Rectal smooth muscle tissue (tissue), 1 donor: ENCODE measurements at regions not wholly inside any gene's neighbourhood (a gene's known extent, or its start where the extent isn't known, plus 50 kb on each side); places are given as distances from the start of the nearest gene placed in this dataset.

Experiments
- H3K27ac ChIP-seq: one replicate; pipeline ENCODE4 v1.7.0; 2013; ENCODE audit warnings: low read depth, low read length, inconsistent platforms
- H3K27me3 ChIP-seq: one replicate; pipeline ENCODE4 v1.7.0; 2013; ENCODE audit warnings: low read length; ENCODE audit not compliant: control insufficient read depth, insufficient read depth
- H3K36me3 ChIP-seq: one replicate; pipeline ENCODE4 v1.7.0; 2013; ENCODE audit warnings: low read length; ENCODE audit not compliant: control insufficient read depth, insufficient read depth
- H3K4me1 ChIP-seq: one replicate; pipeline ENCODE4 v1.7.0; 2013; ENCODE audit warnings: low read length; ENCODE audit not compliant: control insufficient read depth, insufficient read depth
- H3K4me3 ChIP-seq: one replicate; pipeline ENCODE4 v1.7.0; 2013; ENCODE audit warnings: low read length
- H3K9ac ChIP-seq: one replicate; pipeline ENCODE4 v1.7.0; 2013; ENCODE audit warnings: low read length

GRCh38 chr3:87090631-87091030 lies 99.7 kb upstream of the VGLL3 start:
- Histone ChIP-seq H3K4me3 (no peak overlapping the region), H3K4me1 (no peaks in the 10 kb centered on the region), H3K27me3 (no peaks in the 10 kb centered on the region), H3K27ac (no peak overlapping the region), H3K9ac (no peak overlapping the region), H3K36me3 (no peaks in the 10 kb centered on the region)

GRCh38 chr3:87088993-87089841 lies 98.3 kb upstream of the VGLL3 start:
- H3K9ac ChIP-seq, result peak overlapping the region; percentile 14

DNA sequence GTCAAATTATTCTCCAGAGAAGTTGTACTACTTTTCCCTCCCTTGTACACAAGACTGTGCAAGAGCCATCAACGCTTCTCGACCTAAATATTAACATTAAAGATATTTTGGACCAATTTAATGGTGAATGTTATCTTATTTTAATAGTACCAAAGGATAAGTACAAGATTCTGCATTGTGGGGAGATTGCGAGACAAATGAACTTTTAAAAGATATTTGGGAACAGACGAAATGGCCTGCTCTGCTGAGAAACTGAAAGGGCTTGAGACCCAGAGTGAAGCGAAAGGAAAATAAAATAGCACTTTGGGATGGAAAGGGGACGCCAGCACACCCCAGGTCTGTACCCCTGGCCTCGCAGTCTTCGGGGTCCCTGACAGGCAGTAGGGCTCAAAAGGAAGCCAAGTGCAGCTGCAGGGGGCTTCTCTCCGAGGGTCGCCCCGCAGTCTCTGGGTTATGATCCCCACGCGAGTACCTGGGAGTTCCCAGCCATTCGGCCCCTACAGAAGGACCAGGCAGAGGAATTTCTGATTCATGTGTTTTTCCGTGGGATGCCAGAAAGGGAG lies 97.6 kb upstream of the VGLL3 start:
- no peaks in the 10 kb centered on the region for H3K27me3 ChIP-seq
- peak overlapping the region; percentile 79 for H3K27ac ChIP-seq
- H3K36me3 ChIP-seq, result no peaks in the 10 kb centered on the region
- no peak overlapping the region for H3K9ac ChIP-seq
- H3K4me1 ChIP-seq, result no peaks in the 10 kb centered on the region
- peak overlapping the region; percentile 77 for H3K4me3 ChIP-seq

More at GRCh38 chr3:87088993-87089841, 98.3 kb upstream of the VGLL3 start:
- Histone ChIP-seq H3K27ac (peak overlapping the region; percentile 79), H3K4me1 (no peaks in the 10 kb centered on the region), H3K27me3 (no peaks in the 10 kb centered on the region), H3K4me3 (peak overlapping the region; percentile 77), H3K36me3 (no peaks in the 10 kb centered on the region)

- H3K4me1 ChIP-seq, result no peaks in the 10 kb centered on the region
- no peaks in the 10 kb centered on the region for H3K36me3 ChIP-seq
- no peak overlapping the region for H3K9ac ChIP-seq
- no peak overlapping the region for H3K27ac ChIP-seq
- H3K4me3 ChIP-seq, result no peak overlapping the region
- no peaks in the 10 kb centered on the region for H3K27me3 ChIP-seq
Measured at GRCh38 chr3:87084868-87085267, 93.9 kb upstream of the VGLL3 start.

GRCh38 chr3:87082796-87083440 lies 92.0 kb upstream of the VGLL3 start:
- no peak overlapping the region for H3K9ac ChIP-seq
- H3K4me1 ChIP-seq, result no peaks in the 10 kb centered on the region
- no peak overlapping the region for H3K4me3 ChIP-seq
- no peaks in the 10 kb centered on the region for H3K27me3 ChIP-seq
- H3K36me3 ChIP-seq, result no peaks in the 10 kb centered on the region
- no peak overlapping the region for H3K27ac ChIP-seq

GRCh38 chr3:87077355-87077754 lies 86.4 kb upstream of the VGLL3 start:
- Histone ChIP-seq H3K4me1 (no peaks in the 10 kb centered on the region), H3K27me3 (no peaks in the 10 kb centered on the region), H3K9ac (no peak overlapping the region), H3K27ac (no peak overlapping the region), H3K36me3 (no peaks in the 10 kb centered on the region), H3K4me3 (no peak overlapping the region)

DNA sequence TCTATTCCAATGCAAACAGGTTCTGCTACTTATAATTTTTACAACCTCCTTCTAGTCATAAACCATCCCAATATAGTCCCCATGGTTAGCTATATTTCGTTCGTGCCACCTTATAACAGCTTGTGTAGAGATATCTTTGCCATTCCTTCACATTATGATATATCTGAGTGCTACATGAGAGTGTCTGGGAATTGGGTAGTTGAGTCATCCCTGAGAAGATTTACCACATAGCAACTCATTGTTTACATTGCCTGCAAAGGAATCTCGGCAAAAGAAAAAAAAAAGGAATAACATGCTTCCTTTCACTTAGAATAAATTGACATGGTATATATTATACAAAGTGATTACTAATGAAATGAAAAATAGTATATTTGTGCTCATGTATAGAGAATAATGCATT lies 86.0 kb upstream of the VGLL3 start:
- Histone ChIP-seq H3K4me1 (no peaks in the 10 kb centered on the region), H3K4me3 (no peak overlapping the region), H3K27me3 (no peaks in the 10 kb centered on the region), H3K9ac (no peak overlapping the region), H3K27ac (no peak overlapping the region), H3K36me3 (no peaks in the 10 kb centered on the region)

- Histone ChIP-seq H3K27me3 (no peaks in the 10 kb centered on the region), H3K4me3 (no peak overlapping the region), H3K4me1 (no peaks in the 10 kb centered on the region), H3K36me3 (no peaks in the 10 kb centered on the region), H3K27ac (no peak overlapping the region), H3K9ac (no peak overlapping the region)
Measured at GRCh38 chr3:87073496-87074145, 82.7 kb upstream of the VGLL3 start.

DNA sequence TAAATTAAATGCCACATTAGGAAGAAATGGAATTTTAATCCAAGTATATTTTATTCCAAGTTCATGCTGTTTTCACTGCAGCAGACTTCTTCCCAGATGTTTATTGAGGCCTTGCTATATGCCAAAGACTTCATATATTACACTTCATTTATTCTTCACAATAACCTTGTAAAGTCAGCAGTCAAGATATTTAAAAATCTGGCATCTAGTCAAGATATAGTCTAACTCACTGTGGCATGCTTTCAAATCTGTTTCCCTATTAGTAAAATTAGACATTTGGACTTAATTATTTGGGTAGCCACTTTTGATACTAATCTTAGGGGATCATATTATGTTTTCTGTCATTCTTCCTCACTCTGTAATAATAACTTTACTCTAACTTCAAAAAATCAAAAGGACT lies 81.5 kb upstream of the VGLL3 start:
- H3K4me3 ChIP-seq, result no peak overlapping the region
- no peak overlapping the region for H3K9ac ChIP-seq
- H3K27me3 ChIP-seq, result no peaks in the 10 kb centered on the region
- H3K36me3 ChIP-seq, result no peaks in the 10 kb centered on the region
- H3K27ac ChIP-seq, result no peak overlapping the region
- H3K4me1 ChIP-seq, result no peaks in the 10 kb centered on the region

DNA sequence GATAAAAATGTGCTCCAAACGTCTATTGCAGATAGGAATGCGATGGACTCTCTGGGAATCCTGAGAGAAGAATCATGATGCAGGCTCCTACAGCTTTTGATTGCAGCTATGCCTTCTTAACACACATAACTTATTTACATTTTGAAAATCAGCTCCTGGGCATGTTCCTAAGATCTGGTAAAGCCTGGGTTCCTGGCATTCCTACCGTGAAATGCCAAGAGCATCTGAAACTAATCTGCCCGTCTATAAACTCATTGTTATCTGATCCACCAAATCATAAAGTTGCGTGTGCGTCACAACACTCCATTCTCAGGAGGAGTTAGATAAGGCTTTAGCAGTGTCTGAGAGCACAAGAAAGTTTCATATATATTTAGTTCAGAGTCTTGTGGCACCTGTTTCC lies 79.0 kb upstream of the VGLL3 start:
- Histone ChIP-seq H3K36me3 (no peaks in the 10 kb centered on the region), H3K27me3 (no peaks in the 10 kb centered on the region), H3K27ac (no peak overlapping the region), H3K4me3 (no peak overlapping the region), H3K9ac (no peak overlapping the region), H3K4me1 (no peaks in the 10 kb centered on the region)

DNA sequence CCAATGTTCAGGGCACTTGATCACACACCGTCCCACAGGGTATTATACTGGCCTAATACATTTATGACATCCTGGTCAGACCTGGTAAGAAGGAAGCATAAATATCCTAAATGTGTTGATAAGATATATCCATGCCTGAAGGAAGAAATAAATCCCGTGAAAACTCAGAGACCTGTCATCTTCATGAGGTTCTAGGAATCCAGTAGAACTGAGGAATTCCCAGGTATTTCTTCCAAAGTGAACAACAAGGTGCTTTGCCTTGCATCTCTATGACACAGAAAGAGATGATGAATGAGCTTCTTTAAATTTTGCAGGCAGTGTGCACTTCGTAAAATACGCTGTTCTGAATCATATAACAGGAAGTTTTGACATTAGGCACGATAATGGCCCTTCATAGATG lies 78.1 kb upstream of the VGLL3 start:
- no peak overlapping the region for H3K9ac ChIP-seq
- H3K4me3 ChIP-seq, result no peak overlapping the region
- H3K36me3 ChIP-seq, result no peaks in the 10 kb centered on the region
- no peak overlapping the region for H3K27ac ChIP-seq
- H3K27me3 ChIP-seq, result no peaks in the 10 kb centered on the region
- H3K4me1 ChIP-seq, result no peaks in the 10 kb centered on the region

DNA sequence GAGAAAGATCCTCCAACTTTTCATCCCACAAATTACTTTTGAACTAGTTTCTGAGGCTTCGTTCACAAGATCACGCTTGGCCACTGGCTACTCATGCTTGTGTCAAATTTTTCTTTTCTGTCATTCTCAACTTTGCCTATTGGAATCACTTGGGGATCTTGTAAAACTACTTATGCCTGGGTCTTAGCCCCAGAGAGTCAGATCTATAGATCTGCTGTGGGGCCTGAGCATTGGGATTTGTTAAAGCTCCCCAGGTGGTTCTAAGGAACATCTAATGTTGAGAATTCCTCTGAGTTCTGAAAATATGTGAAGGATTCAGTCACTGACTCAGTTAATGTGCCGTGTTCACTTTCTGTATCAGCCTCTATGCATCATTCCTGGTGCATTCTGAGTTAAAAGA lies 71.7 kb upstream of the VGLL3 start:
- H3K27me3 ChIP-seq, result no peaks in the 10 kb centered on the region

More for the DNA sequence above, 71.7 kb upstream of the VGLL3 start:
- H3K9ac ChIP-seq, result no peak overlapping the region
- no peaks in the 10 kb centered on the region for H3K4me1 ChIP-seq
- H3K4me3 ChIP-seq, result no peak overlapping the region
- H3K36me3 ChIP-seq, result no peaks in the 10 kb centered on the region
- H3K27ac ChIP-seq, result no peak overlapping the region
